ENCODE measurements at regions not wholly inside any gene's neighbourhood (a gene's known extent, or its start where the extent isn't known, plus 50 kb on each side); places are given as distances from the start of the nearest gene placed in this dataset.

- in situ Hi-C loops (cut with HindIII; ENCODE audit: low pct_unique_long_range_greater_than_20kb, low sequenced_read_pairs), result no loop called here
- Histone ChIP-seq H3K27me3 (ENCODE audit: control insufficient read depth, insufficient read depth, low read length) (no peaks in the 10 kb centered on the region), H3K9me3 (ENCODE audit: control insufficient read depth, insufficient read depth, low read depth, low read length) (no peaks in the 10 kb centered on the region), H3K4me1 (ENCODE audit: control insufficient read depth, insufficient read depth, low read length) (no peaks in the 10 kb centered on the region), H3K27ac (ENCODE audit: low read length) (no peak overlapping the region), H3K36me3 (ENCODE audit: control insufficient read depth, insufficient read depth, low read length) (no peaks in the 10 kb centered on the region), H3K4me3 (ENCODE audit: low read depth in 2 of 2, low read length in 2 of 2) (no peak overlapping the region)
- ATAC-seq (no peak), DNase-seq (ENCODE audit: low read depth, low spot score) (no peak)
- ChIA-PET POLR2A (no interaction called here), CTCF (no interaction called here)
- TF ChIP-seq, protein P1, sequence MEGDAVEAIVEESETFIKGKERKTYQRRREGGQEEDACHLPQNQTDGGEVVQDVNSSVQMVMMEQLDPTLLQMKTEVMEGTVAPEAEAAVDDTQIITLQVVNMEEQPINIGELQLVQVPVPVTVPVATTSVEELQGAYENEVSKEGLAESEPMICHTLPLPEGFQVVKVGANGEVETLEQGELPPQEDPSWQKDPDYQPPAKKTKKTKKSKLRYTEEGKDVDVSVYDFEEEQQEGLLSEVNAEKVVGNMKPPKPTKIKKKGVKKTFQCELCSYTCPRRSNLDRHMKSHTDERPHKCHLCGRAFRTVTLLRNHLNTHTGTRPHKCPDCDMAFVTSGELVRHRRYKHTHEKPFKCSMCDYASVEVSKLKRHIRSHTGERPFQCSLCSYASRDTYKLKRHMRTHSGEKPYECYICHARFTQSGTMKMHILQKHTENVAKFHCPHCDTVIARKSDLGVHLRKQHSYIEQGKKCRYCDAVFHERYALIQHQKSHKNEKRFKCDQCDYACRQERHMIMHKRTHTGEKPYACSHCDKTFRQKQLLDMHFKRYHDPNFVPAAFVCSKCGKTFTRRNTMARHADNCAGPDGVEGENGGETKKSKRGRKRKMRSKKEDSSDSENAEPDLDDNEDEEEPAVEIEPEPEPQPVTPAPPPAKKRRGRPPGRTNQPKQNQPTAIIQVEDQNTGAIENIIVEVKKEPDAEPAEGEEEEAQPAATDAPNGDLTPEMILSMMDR (IDR thresholded peaks at IDR 0.05), result no peak
- TF ChIP-seq POLR2AphosphoS5 (IDR thresholded peaks at IDR 0.05; ENCODE audit: low read depth, low read length) (no peak), SIN3A (IDR thresholded peaks at IDR 0.05; ENCODE audit: borderline replicate concordance, insufficient read depth, low read depth, low read length) (no peak), TCF7L2 (IDR thresholded peaks at IDR 0.05; ENCODE audit: low read depth, low read length) (no peak), REST (IDR thresholded peaks at IDR 0.05; ENCODE audit: insufficient read depth in 1 of 2, low read depth in 2 of 2, low read length in 1 of 2) (no peak)
- no TSS peak for BruUV-seq (replicated peaks)
- intact Hi-C loops (cut with micrococcal nuclease; ENCODE audit: unreplicated experiment), result no loop called here
Observed at GRCh38 chr22:48407256-48407955, 1420.3 kb downstream of the BRD1 start.

DNA sequence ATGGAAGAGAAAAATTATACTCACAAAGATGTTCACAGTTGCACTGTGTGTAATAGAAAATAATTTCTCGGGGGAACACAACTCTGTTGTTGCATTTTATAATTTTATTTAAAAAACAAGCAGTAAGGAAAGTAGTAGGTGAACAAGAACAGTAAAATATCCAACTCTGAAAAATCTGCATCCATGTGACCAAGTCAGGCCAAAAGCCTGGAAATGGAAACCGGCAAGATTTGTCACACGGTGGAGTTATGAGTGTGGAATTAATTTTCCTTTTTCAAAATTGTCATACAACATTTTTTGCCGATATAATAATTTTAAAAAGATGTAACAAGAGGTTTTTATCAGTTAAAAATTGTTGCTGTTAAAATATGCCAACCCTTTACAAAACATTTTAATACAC is 1421.5 kb downstream of the BRD1 start:
- Histone ChIP-seq H3K27ac (ENCODE audit: low read length) (no peak overlapping the region), H3K4me3 (ENCODE audit: low read depth in 2 of 2, low read length in 2 of 2) (no peak overlapping the region), H3K4me1 (ENCODE audit: control insufficient read depth, insufficient read depth, low read length) (no peaks in the 10 kb centered on the region), H3K9me3 (ENCODE audit: control insufficient read depth, insufficient read depth, low read depth, low read length) (no peaks in the 10 kb centered on the region), H3K36me3 (ENCODE audit: control insufficient read depth, insufficient read depth, low read length) (no peaks in the 10 kb centered on the region), H3K27me3 (ENCODE audit: control insufficient read depth, insufficient read depth, low read length) (no peaks in the 10 kb centered on the region)
- ATAC-seq (no peak), DNase-seq (ENCODE audit: low read depth, low spot score) (no peak)
- intact Hi-C loops (cut with micrococcal nuclease; ENCODE audit: unreplicated experiment), result no loop called here
- ChIA-PET POLR2A (no interaction called here), CTCF (no interaction called here)
- in situ Hi-C loops (cut with HindIII; ENCODE audit: low pct_unique_long_range_greater_than_20kb, low sequenced_read_pairs), result no loop called here
- TF ChIP-seq, protein P1 (IDR thresholded peaks at IDR 0.05), result no peak
- BruUV-seq (replicated peaks), result no TSS peak

All from Panc1 (cell line).